Keratinocyte (primary cell): ENCODE measurements at regions not wholly inside any gene's neighbourhood (a gene's known extent, or its start where the extent isn't known, plus 50 kb on each side); places are given as distances from the start of the nearest gene placed in this dataset.
A peak's percentile ranks its signal among the peaks of the same experiment; 100 is the strongest.

Source experiments
- DNase-seq: peaks from one replicate; pipeline ENCODE4 v3.0.0-alpha.2; 2011; ENCODE audit warnings: low read depth, missing footprints, low spot score
- FAIRE-seq: peaks from 2 replicates; lab custom pipeline; 2011; peaks lifted over from hg19 to GRCh38; lab: Jason Lieb, UNC
- H2AFZ ChIP-seq: 2 replicates; pipeline ENCODE4 v1.6.0; 2012; ENCODE audit warnings: low read length, control low read depth, inconsistent platforms; ENCODE audit not compliant: control insufficient read depth
- H3K27ac ChIP-seq: 2 replicates; pipeline ENCODE4 v1.5.1; 2011; ENCODE audit warnings: low read length; ENCODE audit not compliant: control insufficient read depth, insufficient read depth
- H3K27me3 ChIP-seq: 3 replicates; pipeline ENCODE4 v1.6.0; 2011; ENCODE audit warnings: low read length; ENCODE audit not compliant: control insufficient read depth, insufficient read depth; ENCODE audit errors: extremely low read depth
- H3K36me3 ChIP-seq, 2 experiments: 2 replicates in 1 of 2; 3 replicates in 1 of 2; pipeline ENCODE4 v1.5.1; 2011; ENCODE audit warnings: low read length in 2 of 2, mild to moderate bottlenecking in 1 of 2; ENCODE audit not compliant: control insufficient read depth in 2 of 2, insufficient read depth in 2 of 2; ENCODE audit errors: extremely low read depth in 1 of 2
- H3K4me1 ChIP-seq: 3 replicates; pipeline ENCODE4 v1.5.1; 2011; ENCODE audit warnings: low read length; ENCODE audit not compliant: control insufficient read depth, insufficient read depth; ENCODE audit errors: extremely low read depth
- H3K4me2 ChIP-seq: 3 replicates; pipeline ENCODE4 v1.6.0; 2011; ENCODE audit warnings: low read depth, low read length; ENCODE audit not compliant: control insufficient read depth, insufficient read depth; ENCODE audit errors: extremely low read depth
- H3K4me3 ChIP-seq, 3 experiments: fragments of 200-600 bp in 1 of 3; sonication (generic) in 1 of 3; 2 replicates in 2 of 3; 3 replicates in 1 of 3; pipeline ENCODE4 v1.5.1; 2011 to 2016; ENCODE audit warnings: low read length in 3 of 3, mild to moderate bottlenecking in 3 of 3, control low read depth in 2 of 3, inconsistent platforms in 1 of 3, low read depth in 1 of 3, mixed read lengths in 1 of 3, mixed run types in 1 of 3, moderate library complexity in 1 of 3; ENCODE audit not compliant: control insufficient read depth in 2 of 3, insufficient read depth in 2 of 3; ENCODE audit errors: extremely low read depth in 1 of 3
- H3K79me2 ChIP-seq: 2 replicates; pipeline ENCODE4 v1.6.0; 2012; ENCODE audit warnings: low read length; ENCODE audit not compliant: control insufficient read depth, insufficient read depth
- H3K9ac ChIP-seq: 3 replicates; pipeline ENCODE4 v1.6.0; 2011; ENCODE audit warnings: low read length; ENCODE audit not compliant: control insufficient read depth, insufficient read depth; ENCODE audit errors: extremely low read depth
- H3K9me1 ChIP-seq: 3 replicates; pipeline ENCODE4 v1.6.0; 2011; ENCODE audit warnings: low read length; ENCODE audit not compliant: control insufficient read depth, insufficient read depth; ENCODE audit errors: extremely low read depth
- H3K9me3 ChIP-seq: 2 replicates; pipeline ENCODE4 v1.5.1; 2012; ENCODE audit warnings: low read depth, low read length; ENCODE audit not compliant: control insufficient read depth
- H4K20me1 ChIP-seq: 3 replicates; pipeline ENCODE4 v1.6.0; 2011; ENCODE audit warnings: low read length; ENCODE audit not compliant: control insufficient read depth, insufficient read depth; ENCODE audit errors: extremely low read depth
- EZH2 ChIP-seq: IDR thresholded peaks from one replicate; pipeline ENCODE4 v1.6.1; 2012; ENCODE audit warnings: inconsistent platforms, mild to moderate bottlenecking, low read length, moderate library complexity
- dilution Hi-C: fragments of 300-500 bp; cut with MboI; formaldehyde crosslinking; loops from one replicate; pipeline ENCODE4 v1.7.0; 2020; ENCODE audit warnings: low sequenced_read_pairs; ENCODE audit not compliant: extremely low pct_ligation_motif_present
- TF ChIP-seq, protein P1 (sequence below), 3 experiments: IDR thresholded peaks in 1 of 3; conservative IDR thresholded peaks in 1 of 3; optimal IDR thresholded peaks in 1 of 3; 2 replicates in 2 of 3; 3 replicates in 1 of 3; pipeline versions ENCODE3 to v1.5.1; 2011; ENCODE audit warnings: low read length in 3 of 3, mild to moderate bottlenecking in 3 of 3, moderate library complexity in 2 of 3, control low read depth in 1 of 3, inconsistent platforms in 1 of 3; ENCODE audit not compliant: insufficient read depth in 2 of 3; ENCODE audit errors: extremely low read depth in 1 of 3

DNA sequence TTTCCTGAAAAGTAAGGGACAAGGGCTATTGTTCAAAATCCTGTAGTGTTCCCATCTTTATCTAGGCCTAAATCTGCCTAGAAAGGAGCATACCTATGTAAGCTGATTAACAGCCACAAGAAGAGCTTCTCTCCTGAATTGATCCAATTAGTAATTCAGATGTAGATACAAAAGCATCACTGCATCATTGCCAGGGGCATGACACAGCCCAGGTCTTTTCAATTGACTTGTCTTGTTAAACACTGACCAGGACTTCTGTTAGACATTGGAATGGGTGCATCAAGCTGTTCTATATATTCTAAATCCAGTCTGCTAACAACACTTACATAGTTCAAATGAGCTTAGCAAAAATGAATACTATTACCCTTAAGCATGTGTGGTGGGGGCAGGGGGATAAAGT lies 589.2 kb downstream of the INHBA start:
- Histone ChIP-seq H3K4me1 (peaks cover 57% of the 10 kb centered on the region), H3K79me2 (no peaks in the 10 kb centered on the region), H3K4me2 (no peak overlapping the region), H3K9me1 (no peaks in the 10 kb centered on the region), H3K4me3 (no peak overlapping the region), H4K20me1 (no peaks in the 10 kb centered on the region), H2AFZ (peak overlapping the region; percentile 38), H3K9ac (no peak overlapping the region), H3K27ac (peak overlapping the region; percentile 24), H3K27me3 (no peaks in the 10 kb centered on the region), H3K36me3 (no peaks in the 10 kb centered on the region), H3K9me3 (no peaks in the 10 kb centered on the region)
- no peak for TF ChIP-seq EZH2
- TF ChIP-seq, protein P1, sequence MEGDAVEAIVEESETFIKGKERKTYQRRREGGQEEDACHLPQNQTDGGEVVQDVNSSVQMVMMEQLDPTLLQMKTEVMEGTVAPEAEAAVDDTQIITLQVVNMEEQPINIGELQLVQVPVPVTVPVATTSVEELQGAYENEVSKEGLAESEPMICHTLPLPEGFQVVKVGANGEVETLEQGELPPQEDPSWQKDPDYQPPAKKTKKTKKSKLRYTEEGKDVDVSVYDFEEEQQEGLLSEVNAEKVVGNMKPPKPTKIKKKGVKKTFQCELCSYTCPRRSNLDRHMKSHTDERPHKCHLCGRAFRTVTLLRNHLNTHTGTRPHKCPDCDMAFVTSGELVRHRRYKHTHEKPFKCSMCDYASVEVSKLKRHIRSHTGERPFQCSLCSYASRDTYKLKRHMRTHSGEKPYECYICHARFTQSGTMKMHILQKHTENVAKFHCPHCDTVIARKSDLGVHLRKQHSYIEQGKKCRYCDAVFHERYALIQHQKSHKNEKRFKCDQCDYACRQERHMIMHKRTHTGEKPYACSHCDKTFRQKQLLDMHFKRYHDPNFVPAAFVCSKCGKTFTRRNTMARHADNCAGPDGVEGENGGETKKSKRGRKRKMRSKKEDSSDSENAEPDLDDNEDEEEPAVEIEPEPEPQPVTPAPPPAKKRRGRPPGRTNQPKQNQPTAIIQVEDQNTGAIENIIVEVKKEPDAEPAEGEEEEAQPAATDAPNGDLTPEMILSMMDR (optimal IDR thresholded peaks at IDR 0.05 in 1 of 3, IDR thresholded peaks at IDR 0.05 in 1 of 3, conservative IDR thresholded peaks at IDR 0.05 in 1 of 3; ENCODE audit: extremely low read depth in 1 of 3, insufficient read depth in 2 of 3, low read length in 3 of 3), result no peak
- FAIRE-seq (no peak), DNase-seq (no peak)
- dilution Hi-C loops, result no loop called here

DNA sequence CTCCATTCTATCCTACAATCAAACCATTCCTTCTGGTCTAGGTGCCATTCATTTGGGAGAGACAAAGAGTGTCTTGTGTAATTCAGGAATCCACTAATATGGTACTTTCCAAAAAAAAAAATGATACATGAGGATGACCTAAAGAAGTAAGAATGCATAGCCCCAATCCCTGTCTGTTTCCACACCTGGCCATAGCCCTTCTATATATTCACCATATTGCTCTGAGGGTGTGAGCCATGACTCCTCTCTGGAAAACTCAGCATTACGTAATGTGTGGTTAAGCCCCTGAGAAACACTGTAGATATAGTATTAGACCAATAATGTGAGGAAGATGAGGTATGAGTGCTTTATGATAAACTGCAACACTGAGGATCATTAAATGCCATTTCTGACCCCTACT lies 592.7 kb downstream of the INHBA start:
- H3K9ac ChIP-seq, result peak overlapping the region; percentile 63
- TF ChIP-seq, protein P1 (optimal IDR thresholded peaks at IDR 0.05 in 1 of 3, IDR thresholded peaks at IDR 0.05 in 1 of 3, conservative IDR thresholded peaks at IDR 0.05 in 1 of 3; ENCODE audit: extremely low read depth in 1 of 3, insufficient read depth in 2 of 3, low read length in 3 of 3), result no peak
- no peak for TF ChIP-seq EZH2
- H3K9me3 ChIP-seq, result no peaks in the 10 kb centered on the region
- H3K4me1 ChIP-seq, result peaks cover 46% of the 10 kb centered on the region
- no peaks in the 10 kb centered on the region for H3K27me3 ChIP-seq
- H3K4me3 ChIP-seq, result no peak overlapping the region
- FAIRE-seq (peak; percentile 97), DNase-seq (peak; percentile 96)
- H3K36me3 ChIP-seq, result no peaks in the 10 kb centered on the region
- no peaks in the 10 kb centered on the region for H3K9me1 ChIP-seq
- peak overlapping the region; percentile 99 for H3K27ac ChIP-seq
- peak overlapping the region; percentile 46 for H3K4me2 ChIP-seq
- dilution Hi-C loops, result no loop called here
- H4K20me1 ChIP-seq, result no peaks in the 10 kb centered on the region
- H3K79me2 ChIP-seq, result no peaks in the 10 kb centered on the region
- no peak overlapping the region for H2AFZ ChIP-seq
